Left lung (tissue), 4 donors: ENCODE measurements at regions not wholly inside any gene's neighbourhood (a gene's known extent, or its start where the extent isn't known, plus 50 kb on each side); places are given as distances from the start of the nearest gene placed in this dataset.

Experiments
- ATAC-seq: fragments of 200-7000 bp; cut with Tn5 transposase; one replicate; pipeline ENCODE4 v1.9.1; 2020; ENCODE audit warnings: moderate library complexity
- DNase-seq, 4 donors: peaks; one replicate each; pipeline ENCODE4 v3.0.0-alpha.2; 2013 to 2020
- H3K27ac ChIP-seq, 2 donors: fragments of 200-600 bp; sonication (generic) in 1 of 2; one replicate each; pipeline versions ENCODE4 v1.5.0 to v1.8.0; 2020 to 2021
- H3K27me3 ChIP-seq, 2 donors: fragments of 200-600 bp; sonication (generic) in 1 of 2; one replicate each; pipeline versions ENCODE4 v1.5.0 to v1.8.0; 2020 to 2021
- H3K36me3 ChIP-seq, 2 donors: fragments of 200-600 bp; sonication (generic) in 1 of 2; one replicate each; pipeline versions ENCODE4 v1.5.0 to v1.8.0; 2020 to 2021
- H3K4me1 ChIP-seq, 2 donors: fragments of 200-600 bp; one replicate each; pipeline ENCODE4 v1.8.0; 2021
- H3K4me3 ChIP-seq, 2 donors: fragments of 200-600 bp; sonication (generic) in 1 of 2; one replicate each; pipeline versions ENCODE4 v1.5.0 to v1.8.0; 2020 to 2021; ENCODE audit warnings: mild to moderate bottlenecking in 1 of 2
- H3K9me3 ChIP-seq, 2 donors: fragments of 200-600 bp; sonication (generic) in 1 of 2; one replicate each; pipeline versions ENCODE4 v1.5.0 to v1.8.0; 2020 to 2021
- intact Hi-C, 2 donors: fragments of 100-400 bp; cut with DNase I; formaldehyde crosslinking; loops; one replicate each; pipeline versions ENCODE4 v1.11.2 to v1.14.2; 2022
- TF ChIP-seq, protein P1 (sequence below), 2 donors: fragments of 200-600 bp; sonication (generic) in 1 of 2; IDR thresholded peaks; one replicate each; pipeline versions ENCODE4 v1.5.0 to v1.8.0; 2021; ENCODE audit warnings: antibody characterized with exemption in 2 of 2
- donor health status: DM: no; HTN: yes; CAD: no.
- donor health status: DM: no; HTN: no; CAD: no.

DNA sequence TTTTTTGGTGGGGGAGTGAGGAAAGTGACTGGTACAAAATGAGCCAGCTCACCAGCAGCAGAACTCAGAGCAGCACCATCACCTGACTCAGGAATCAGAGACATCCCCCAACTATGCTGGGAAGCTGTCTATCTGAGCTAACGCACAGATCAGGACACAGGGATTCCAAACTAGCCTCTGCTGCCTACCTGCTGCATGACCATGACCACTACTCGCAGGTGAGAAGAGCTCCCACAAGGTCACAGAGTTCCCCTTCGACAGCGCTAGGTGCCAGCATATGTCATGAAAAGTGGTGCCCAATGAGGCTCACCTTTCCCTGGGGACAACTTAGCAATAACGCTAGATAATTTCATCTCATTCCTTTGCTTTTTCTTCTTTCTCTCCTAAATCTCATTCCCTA lies 662.6 kb upstream of the CPEB2 start:
- ATAC-seq (no peak), DNase-seq (no peak)
- H3K4me1 ChIP-seq: no peaks in the 10 kb centered on the region
- TF ChIP-seq, protein P1, sequence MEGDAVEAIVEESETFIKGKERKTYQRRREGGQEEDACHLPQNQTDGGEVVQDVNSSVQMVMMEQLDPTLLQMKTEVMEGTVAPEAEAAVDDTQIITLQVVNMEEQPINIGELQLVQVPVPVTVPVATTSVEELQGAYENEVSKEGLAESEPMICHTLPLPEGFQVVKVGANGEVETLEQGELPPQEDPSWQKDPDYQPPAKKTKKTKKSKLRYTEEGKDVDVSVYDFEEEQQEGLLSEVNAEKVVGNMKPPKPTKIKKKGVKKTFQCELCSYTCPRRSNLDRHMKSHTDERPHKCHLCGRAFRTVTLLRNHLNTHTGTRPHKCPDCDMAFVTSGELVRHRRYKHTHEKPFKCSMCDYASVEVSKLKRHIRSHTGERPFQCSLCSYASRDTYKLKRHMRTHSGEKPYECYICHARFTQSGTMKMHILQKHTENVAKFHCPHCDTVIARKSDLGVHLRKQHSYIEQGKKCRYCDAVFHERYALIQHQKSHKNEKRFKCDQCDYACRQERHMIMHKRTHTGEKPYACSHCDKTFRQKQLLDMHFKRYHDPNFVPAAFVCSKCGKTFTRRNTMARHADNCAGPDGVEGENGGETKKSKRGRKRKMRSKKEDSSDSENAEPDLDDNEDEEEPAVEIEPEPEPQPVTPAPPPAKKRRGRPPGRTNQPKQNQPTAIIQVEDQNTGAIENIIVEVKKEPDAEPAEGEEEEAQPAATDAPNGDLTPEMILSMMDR (IDR thresholded peaks at IDR 0.05): no peak
- H3K27me3 ChIP-seq: no peaks in the 10 kb centered on the region
- no peak overlapping the region for H3K4me3 ChIP-seq
- H3K27ac ChIP-seq: no peak overlapping the region
- intact Hi-C loops: no loop called here
- H3K36me3 ChIP-seq: no peaks in the 10 kb centered on the region
- H3K9me3 ChIP-seq: no peaks in the 10 kb centered on the region

DNA sequence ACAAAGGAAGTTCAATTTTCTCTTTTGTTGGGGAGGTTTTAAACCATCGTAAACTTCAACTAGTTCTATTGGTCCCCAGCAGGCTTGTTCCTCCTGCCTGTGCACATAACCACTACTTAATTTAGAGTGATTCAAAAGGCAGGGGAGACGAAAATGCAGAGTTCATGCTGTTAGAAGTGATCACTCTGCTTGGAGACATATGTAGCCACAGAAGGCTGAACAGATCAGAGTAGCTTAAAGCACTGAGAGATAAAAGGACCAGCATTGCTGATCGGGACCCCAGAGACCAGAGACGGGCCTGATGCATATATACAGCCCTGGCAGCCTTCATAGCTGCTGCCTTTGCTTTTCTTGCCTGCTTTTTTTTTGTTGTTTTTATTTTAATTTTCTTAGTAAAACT lies 662.0 kb upstream of the CPEB2 start:
- H3K4me1 ChIP-seq: peaks cover 0 to 5% of the 10 kb centered on the region in 2 donors
- no peak overlapping the region for H3K27ac ChIP-seq
- no peaks in the 10 kb centered on the region for H3K9me3 ChIP-seq
- ATAC-seq (no peak), DNase-seq (no peak)
- TF ChIP-seq, protein P1 (IDR thresholded peaks at IDR 0.05): no peak
- H3K27me3 ChIP-seq: no peaks in the 10 kb centered on the region
- H3K4me3 ChIP-seq: no peak overlapping the region
- H3K36me3 ChIP-seq: no peaks in the 10 kb centered on the region
- intact Hi-C loops: no loop called here

DNA sequence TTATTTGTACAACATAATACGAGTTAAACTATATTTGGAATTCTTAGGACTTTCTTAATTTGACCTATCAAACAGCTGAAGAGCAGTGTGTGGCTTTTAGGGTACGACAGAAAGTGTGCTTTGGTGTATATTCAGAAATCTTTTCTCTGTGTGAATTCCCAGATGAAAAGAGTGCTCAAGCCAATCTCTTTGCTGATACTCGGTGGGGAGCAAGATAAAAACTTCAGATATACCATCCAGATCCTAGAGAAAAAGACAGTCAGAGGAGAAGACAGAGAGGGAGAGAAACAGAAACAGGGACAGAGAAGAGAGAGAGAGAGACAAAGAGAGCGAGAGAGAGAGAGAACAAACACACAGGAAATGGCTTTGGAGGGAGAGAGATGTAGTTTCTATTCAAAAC lies 658.3 kb upstream of the CPEB2 start:
- peaks cover 0 to 5% of the 10 kb centered on the region in 2 donors for H3K4me1 ChIP-seq
- H3K4me3 ChIP-seq: no peak overlapping the region
- no peak overlapping the region for H3K27ac ChIP-seq
- H3K36me3 ChIP-seq: no peaks in the 10 kb centered on the region
- no peaks in the 10 kb centered on the region for H3K9me3 ChIP-seq
- TF ChIP-seq, protein P1 (IDR thresholded peaks at IDR 0.05): no peak
- DNase-seq: no peak
- ATAC-seq: no peak
- intact Hi-C loops: no loop called here
- no peaks in the 10 kb centered on the region for H3K27me3 ChIP-seq

DNA sequence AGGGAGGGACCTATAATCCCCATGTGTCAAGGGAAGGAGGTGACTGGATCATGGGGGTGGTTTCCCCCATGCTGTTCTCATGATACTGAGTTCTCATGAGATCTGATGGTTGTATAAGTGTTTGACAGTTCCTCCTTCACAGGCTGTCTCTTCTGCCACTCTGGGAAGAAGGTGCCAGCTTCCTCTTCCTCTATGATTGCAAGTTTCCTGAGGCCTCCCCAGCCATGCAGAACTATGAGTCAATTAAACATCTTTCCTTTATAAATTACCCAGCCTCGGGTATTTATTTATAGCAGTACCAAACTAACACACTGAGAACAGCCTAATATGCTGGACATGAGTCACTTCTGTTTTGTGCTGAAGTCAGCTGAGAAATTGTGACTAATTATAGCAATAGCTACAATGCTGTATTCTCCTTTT lies 656.9 kb upstream of the CPEB2 start:
- Histone ChIP-seq H3K36me3 (no peaks in the 10 kb centered on the region), H3K27me3 (no peaks in the 10 kb centered on the region), H3K4me1 (peaks cover 0 to 5% of the 10 kb centered on the region in 2 donors), H3K9me3 (no peaks in the 10 kb centered on the region), H3K27ac (no peak overlapping the region), H3K4me3 (no peak overlapping the region)
- TF ChIP-seq, protein P1 (IDR thresholded peaks at IDR 0.05): no peak
- ATAC-seq: peak; percentile 60
- DNase-seq: no peak
- intact Hi-C loops: no loop called here

DNA sequence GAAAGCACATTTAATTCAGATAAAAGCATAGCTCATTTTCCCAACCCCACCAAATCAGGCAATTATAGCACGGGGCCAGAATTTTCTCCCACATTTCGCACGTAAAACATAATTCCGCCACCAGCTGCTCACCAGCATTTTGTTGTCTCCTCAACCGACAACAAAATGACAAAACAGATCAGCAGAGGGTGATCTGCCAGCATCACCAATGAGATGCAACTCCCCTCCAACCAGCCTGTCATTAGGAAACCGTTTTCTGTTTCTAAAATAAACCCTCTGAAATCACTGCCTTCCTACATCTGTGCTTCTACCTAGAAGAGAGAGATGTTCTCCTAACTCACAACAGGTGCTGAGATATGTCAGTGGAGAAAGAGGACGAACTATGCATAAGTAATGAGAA lies 654.8 kb upstream of the CPEB2 start:
- Histone ChIP-seq H3K36me3 (no peaks in the 10 kb centered on the region), H3K4me1 (peaks cover 0 to 5% of the 10 kb centered on the region in 2 donors), H3K27ac (no peak overlapping the region), H3K4me3 (no peak overlapping the region), H3K9me3 (no peaks in the 10 kb centered on the region), H3K27me3 (no peaks in the 10 kb centered on the region)
- intact Hi-C loops: no loop called here
- TF ChIP-seq, protein P1 (IDR thresholded peaks at IDR 0.05): no peak
- no peak for ATAC-seq
- DNase-seq: no peak
